ENCODE measurements at regions not wholly inside any gene's neighbourhood (a gene's known extent, or its start where the extent isn't known, plus 50 kb on each side); places are given as distances from the start of the nearest gene placed in this dataset.

DNA sequence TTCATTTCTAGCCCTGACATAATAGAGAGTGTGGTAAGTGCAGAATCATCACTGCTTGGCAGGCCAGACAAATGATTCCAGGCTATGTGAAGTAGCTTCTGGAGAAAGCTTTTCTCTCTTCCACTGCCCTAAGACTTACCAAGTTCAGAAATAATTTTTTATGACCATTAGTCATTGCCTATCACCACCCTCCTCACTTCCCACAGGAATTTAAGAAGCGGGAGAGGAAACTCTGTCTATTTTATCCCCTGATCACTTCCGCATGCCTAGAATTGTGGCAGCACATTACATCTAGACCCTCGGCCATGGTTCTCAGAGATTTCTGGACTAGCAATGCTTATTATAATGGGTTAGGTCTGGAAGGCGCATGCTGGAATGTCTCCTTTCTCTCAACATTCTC is 397.8 kb upstream of the NR2F2 start:
- H3K27me3 ChIP-seq: no peaks in the 10 kb centered on the region
- H3K36me3 ChIP-seq: no peaks in the 10 kb centered on the region
- WGBS: 81% methylated on average over 4 of the region's 4 CpGs
- no peak overlapping the region for H3K27ac ChIP-seq
- no peaks in the 10 kb centered on the region for H3K9me3 ChIP-seq
- no peaks in the 10 kb centered on the region for H3K4me1 ChIP-seq
- TF ChIP-seq, protein P1, sequence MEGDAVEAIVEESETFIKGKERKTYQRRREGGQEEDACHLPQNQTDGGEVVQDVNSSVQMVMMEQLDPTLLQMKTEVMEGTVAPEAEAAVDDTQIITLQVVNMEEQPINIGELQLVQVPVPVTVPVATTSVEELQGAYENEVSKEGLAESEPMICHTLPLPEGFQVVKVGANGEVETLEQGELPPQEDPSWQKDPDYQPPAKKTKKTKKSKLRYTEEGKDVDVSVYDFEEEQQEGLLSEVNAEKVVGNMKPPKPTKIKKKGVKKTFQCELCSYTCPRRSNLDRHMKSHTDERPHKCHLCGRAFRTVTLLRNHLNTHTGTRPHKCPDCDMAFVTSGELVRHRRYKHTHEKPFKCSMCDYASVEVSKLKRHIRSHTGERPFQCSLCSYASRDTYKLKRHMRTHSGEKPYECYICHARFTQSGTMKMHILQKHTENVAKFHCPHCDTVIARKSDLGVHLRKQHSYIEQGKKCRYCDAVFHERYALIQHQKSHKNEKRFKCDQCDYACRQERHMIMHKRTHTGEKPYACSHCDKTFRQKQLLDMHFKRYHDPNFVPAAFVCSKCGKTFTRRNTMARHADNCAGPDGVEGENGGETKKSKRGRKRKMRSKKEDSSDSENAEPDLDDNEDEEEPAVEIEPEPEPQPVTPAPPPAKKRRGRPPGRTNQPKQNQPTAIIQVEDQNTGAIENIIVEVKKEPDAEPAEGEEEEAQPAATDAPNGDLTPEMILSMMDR (IDR thresholded peaks at IDR 0.05): no peak
- no peak for TF ChIP-seq EP300 (IDR thresholded peaks at IDR 0.05)
- no peak for TF ChIP-seq POLR2AphosphoS5 (IDR thresholded peaks at IDR 0.05)
- no peak for TF ChIP-seq POLR2A (IDR thresholded peaks at IDR 0.05)
- DNase-seq (ENCODE audit: low spot score in 2 of 2): no peak
- H3K4me3 ChIP-seq: no peak overlapping the region

DNA sequence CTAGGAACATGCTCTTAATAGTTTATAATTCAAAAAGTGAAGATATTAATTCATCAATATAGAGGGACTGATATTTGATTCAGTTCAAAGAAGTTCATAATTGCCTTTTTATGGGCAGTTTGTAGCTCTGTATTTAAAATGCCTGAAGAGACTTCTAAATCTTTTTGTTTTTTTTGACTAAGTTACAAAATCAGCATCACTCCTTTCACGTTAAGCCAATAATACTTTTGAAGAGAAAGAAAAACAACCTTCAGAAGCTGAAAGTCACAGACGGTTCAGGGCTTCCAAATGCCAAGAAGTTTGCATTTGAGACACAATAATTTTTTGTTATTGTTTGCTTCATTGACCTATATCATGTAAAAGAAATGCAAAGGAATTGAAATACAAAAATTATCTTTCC is 394.6 kb upstream of the NR2F2 start:
- Histone ChIP-seq H3K27ac (no peak overlapping the region), H3K9me3 (no peaks in the 10 kb centered on the region), H3K4me1 (no peaks in the 10 kb centered on the region), H3K36me3 (no peaks in the 10 kb centered on the region), H3K27me3 (no peaks in the 10 kb centered on the region), H3K4me3 (no peak overlapping the region)
- no peak for TF ChIP-seq POLR2AphosphoS5 (IDR thresholded peaks at IDR 0.05)
- no peak for TF ChIP-seq EP300 (IDR thresholded peaks at IDR 0.05)
- TF ChIP-seq, protein P1 (IDR thresholded peaks at IDR 0.05): no peak
- no peak for TF ChIP-seq POLR2A (IDR thresholded peaks at IDR 0.05)
- WGBS: 53% methylated on average over 2 of the region's 2 CpGs
- no peak for DNase-seq (ENCODE audit: low spot score in 2 of 2)

DNA sequence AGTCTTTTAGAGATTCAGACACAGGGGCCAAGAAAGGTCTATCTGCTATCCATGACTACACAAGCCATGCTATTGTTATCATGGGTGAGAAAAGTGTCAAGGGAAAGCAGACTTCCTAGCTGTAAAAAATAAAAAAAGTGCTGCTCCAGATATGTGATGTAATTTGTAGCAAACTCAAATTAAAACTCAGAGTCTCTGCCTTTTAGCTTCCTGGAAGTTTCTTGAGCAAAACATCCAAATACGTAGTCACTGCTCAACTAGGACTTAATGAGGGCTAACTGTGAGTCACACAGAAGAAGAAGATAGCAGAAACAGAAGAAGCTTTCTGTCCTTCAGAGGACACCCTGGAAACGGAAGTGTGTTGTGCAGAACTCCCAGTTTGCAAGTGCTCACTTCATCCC is 393.4 kb upstream of the NR2F2 start:
- Histone ChIP-seq H3K4me1 (no peaks in the 10 kb centered on the region), H3K36me3 (no peaks in the 10 kb centered on the region), H3K27ac (no peak overlapping the region), H3K9me3 (peaks cover 3% of the 10 kb centered on the region), H3K27me3 (no peaks in the 10 kb centered on the region), H3K4me3 (no peak overlapping the region)
- TF ChIP-seq, protein P1 (IDR thresholded peaks at IDR 0.05): no peak
- TF ChIP-seq POLR2AphosphoS5 (IDR thresholded peaks at IDR 0.05) (no peak), POLR2A (IDR thresholded peaks at IDR 0.05) (no peak), EP300 (IDR thresholded peaks at IDR 0.05) (no peak)
- WGBS: 73% methylated on average over 2 of the region's 2 CpGs
- DNase-seq (ENCODE audit: low spot score in 2 of 2): no peak

DNA sequence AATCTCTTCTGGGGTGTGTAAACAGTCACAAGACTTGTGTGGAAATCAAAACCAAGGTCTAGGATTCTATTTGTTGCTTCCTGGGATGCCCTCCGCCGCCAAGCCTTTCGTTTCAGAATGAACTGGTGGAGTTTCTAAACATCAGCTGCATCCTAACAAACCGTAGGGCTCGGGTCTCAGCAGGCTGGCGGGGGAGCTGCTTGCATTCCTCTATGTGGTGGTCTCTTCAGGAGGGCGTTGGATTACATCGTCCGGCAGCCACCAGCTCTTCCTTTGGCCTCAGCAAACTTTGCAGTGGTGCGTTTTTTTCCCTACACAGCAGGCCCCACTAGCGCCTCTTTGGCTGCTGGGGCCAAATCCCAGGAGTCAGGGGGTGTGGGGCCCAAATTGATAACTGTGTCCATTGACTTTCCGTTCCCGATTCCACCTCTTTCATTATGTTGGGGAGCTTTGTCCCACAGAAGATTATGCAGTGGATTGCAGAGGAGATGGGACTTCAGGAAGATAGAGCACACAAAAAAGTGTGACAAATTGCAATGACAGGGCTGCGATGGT is 390.0 kb upstream of the NR2F2 start:
- Histone ChIP-seq H3K4me1 (no peaks in the 10 kb centered on the region), H3K4me3 (no peak overlapping the region), H3K36me3 (no peaks in the 10 kb centered on the region), H3K27ac (no peak overlapping the region), H3K27me3 (no peaks in the 10 kb centered on the region), H3K9me3 (peaks cover 5% of the 10 kb centered on the region)
- DNase-seq (ENCODE audit: low spot score in 2 of 2): no peak
- 96% methylated on average over 14 of the region's 14 CpGs for WGBS
- TF ChIP-seq POLR2A (IDR thresholded peaks at IDR 0.05): no peak
- TF ChIP-seq, protein P1 (IDR thresholded peaks at IDR 0.05): no peak
- TF ChIP-seq POLR2AphosphoS5 (IDR thresholded peaks at IDR 0.05): no peak
- no peak for TF ChIP-seq EP300 (IDR thresholded peaks at IDR 0.05)

DNA sequence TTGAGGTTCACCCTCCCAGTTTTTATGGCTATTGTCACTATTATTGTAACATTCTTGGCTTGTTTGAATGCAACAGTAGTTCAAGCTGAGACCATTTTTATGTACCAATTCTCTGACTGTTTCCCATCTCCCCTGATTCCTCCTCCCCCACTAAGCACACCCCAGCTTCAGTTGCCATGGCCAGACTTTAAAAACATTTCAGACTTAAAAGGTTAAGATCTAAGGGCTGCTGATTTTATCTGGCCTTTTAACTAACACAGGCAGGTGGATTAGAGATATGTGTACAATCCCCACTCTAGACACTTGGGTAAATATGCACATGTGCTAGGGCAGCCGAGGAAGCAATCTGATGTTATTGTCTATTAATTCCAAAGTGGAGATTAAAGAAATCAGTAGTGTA is 386.3 kb upstream of the NR2F2 start:
- Histone ChIP-seq H3K27me3 (no peaks in the 10 kb centered on the region), H3K36me3 (no peaks in the 10 kb centered on the region), H3K9me3 (peaks cover 5% of the 10 kb centered on the region), H3K4me3 (no peak overlapping the region), H3K4me1 (no peaks in the 10 kb centered on the region), H3K27ac (no peak overlapping the region)
- 50% methylated on average over 1 of the region's 1 CpG for WGBS
- DNase-seq (ENCODE audit: low spot score in 2 of 2): no peak
- no peak for TF ChIP-seq POLR2A (IDR thresholded peaks at IDR 0.05)
- TF ChIP-seq EP300 (IDR thresholded peaks at IDR 0.05): no peak
- TF ChIP-seq, protein P1 (IDR thresholded peaks at IDR 0.05): no peak
- TF ChIP-seq POLR2AphosphoS5 (IDR thresholded peaks at IDR 0.05): no peak

Measured in suprapubic skin (tissue), 4 donors.